HL-60/S4 treated with retinoic acid at 250 ng/mL for 4 days and 3 days (cell line): ENCODE measurements at regions not wholly inside any gene's neighbourhood (a gene's known extent, or its start where the extent isn't known, plus 50 kb on each side); places are given as distances from the start of the nearest gene placed in this dataset.

Source experiments
- in situ Hi-C: fragments of 300-500 bp; cut with MboI; formaldehyde crosslinking; loops from 2 replicates; pipeline ENCODE4 v1.7.0; 2022; ENCODE audit warnings: low sequenced_read_pairs

DNA sequence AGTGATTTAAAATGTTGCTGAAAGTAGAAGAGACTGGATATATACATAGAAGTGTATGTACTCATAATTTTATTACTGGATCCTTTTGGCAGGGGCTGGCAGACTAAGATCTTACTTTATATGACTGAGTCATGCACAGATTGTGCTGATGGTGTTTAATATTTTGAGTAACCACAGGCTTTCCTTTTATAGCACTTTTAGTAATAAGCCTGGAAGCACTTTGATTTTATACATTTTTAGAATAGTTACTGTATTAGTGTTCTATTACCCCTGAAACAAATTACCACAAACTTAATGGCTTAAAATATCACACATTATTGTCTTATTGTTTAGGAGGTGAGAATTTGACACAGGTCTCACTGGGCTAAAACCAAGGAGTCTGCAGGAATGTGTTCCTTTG lies 113.4 kb upstream of the CDH8 start:
- in situ Hi-C loops, result no loop called here

DNA sequence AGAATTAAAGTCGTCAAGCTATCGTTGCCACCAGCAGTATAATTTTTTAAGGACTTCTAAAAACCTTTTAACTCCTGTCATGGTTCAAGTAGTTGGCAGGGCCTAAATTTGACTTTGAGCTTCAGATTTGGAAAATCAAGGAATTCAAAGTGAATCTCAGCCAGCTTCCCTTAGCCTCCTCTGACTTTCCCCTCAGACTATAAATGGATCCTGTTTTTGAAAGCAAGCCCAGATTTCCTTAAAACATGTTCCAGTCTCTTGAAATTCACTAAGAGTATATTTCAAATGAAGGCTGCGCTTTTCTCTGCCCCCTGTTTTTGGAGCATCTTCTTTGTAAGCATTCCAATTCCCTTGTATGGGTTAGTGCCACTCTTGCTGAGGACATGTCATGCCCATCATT lies 101.8 kb upstream of the CDH8 start:
- in situ Hi-C loops, result no loop called here

DNA sequence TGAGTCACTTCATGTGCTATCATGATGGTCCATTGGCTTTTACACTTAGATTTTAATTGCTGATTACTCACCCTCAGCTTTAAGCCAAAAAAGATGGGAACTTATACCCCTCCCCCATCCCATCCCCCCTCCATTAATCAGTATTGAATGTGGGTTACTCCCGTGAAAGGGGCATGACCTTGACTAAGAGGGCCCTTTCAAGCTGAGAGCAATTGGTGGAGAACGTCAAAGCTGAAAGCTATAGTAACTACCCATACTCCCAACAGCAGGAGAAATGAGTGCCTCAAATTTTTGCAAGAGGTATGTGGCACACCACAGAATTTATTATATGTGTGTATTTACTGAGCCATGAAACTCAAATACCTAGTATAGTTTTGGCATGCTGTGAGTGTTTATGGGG lies 99.7 kb upstream of the CDH8 start:
- in situ Hi-C loops, result no loop called here

DNA sequence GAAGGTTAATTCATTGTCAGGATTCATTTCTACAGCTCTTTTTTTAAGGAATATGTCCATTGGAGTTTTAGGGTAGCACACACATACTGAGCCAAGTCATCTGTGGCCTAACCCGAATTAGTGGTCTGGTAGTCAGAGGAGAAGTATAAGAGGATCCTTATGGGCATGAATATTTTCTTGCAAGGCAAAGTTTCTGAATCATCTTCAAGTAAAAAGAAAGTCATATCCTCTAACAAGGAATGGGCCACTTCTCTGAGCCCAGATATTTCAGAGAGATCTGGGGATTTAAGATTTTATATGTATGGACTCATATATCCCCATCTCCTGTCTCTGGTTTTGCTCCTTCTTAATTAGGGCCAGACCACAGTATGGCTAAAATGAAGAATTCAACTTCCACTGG lies 99.2 kb upstream of the CDH8 start:
- in situ Hi-C loops, result no loop called here

- in situ Hi-C loops, result no loop called here
Measured at GRCh38 chr16:62130101-62130500, 93.9 kb upstream of the CDH8 start.

GRCh38 chr16:62105244-62105643 lies 69.0 kb upstream of the CDH8 start:
- in situ Hi-C loops, result no loop called here

- in situ Hi-C loops, result no loop called here
Measured at GRCh38 chr16:62102588-62102987, 66.3 kb upstream of the CDH8 start.

- in situ Hi-C loops, result no loop called here
Measured at GRCh38 chr16:62100651-62101050, 64.4 kb upstream of the CDH8 start.

DNA sequence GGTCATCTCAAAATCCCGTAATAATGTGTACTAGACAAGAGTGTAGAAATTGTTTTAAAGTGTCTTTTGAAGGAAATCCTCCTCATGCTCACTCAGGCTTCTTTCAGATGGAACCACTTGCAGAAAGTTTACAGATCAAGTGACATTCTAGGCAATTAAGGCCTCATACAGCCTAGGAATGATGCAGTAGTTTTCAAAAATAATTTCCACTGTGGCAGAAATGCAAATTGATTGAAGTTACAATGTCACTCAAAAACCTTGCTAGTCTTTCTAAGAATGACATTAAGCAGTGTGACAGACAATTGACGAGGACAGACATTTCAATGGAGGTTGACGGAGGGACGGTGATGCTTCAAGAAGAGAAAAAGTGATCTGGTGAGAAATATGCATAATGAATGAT lies 53.5 kb upstream of the CDH8 start:
- in situ Hi-C loops, result no loop called here

- in situ Hi-C loops, result no loop called here
Measured at GRCh38 chr16:62088731-62089410, 52.6 kb upstream of the CDH8 start.
